Amniotic epithelial cell (primary cell): ENCODE measurements at regions not wholly inside any gene's neighbourhood (a gene's known extent, or its start where the extent isn't known, plus 50 kb on each side); places are given as distances from the start of the nearest gene placed in this dataset.
A peak's percentile ranks its signal among the peaks of the same experiment; 100 is the strongest.
"Not testable (repeated sequence)": the region's sequence is repeated elsewhere in the genome, so short reads cannot be mapped to it uniquely, and the experiment has no call there.

Source experiments
- DNase-seq: peaks from one replicate; pipeline ENCODE4 v3.0.0-alpha.2; 2010; ENCODE audit warnings: low read depth

DNA sequence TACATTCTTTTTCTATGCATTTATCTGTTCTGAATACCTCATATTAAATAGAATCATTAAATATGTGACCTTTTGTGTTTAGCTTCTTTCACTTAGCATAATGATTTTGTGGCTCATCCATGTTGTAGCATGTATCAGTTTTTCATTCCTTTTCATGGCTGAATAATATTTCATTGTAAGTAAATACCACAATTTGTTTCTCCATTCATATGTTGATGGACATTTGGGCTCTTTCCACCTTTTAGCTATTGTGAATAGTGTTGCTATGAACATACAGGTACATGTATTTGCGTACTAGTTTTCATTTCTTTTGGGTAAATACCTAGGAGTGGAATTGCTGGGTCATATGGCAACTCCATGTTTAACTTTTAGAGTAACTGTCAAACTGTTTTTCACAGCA, 85.1 kb downstream of the GNL3L start:
- no peak for DNase-seq

DNA sequence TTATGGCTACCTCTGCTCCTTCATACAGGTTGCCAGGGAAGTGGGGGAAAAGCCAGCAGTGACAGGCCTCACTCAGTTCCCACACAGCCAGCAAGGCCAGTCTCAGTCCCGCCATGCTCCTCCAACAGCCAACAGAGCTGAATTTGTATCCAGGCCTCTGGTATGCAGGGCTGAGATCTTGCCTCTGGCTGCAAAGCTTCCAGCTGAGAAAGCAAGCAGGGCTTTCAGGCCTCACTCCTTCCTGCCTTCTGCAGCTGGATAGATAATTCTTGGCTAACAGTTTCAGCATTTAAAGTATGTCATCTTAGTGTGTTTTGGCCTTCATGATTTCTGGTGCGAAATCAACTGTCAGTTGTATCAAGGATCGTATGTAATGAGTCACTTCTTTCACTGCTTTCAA, 103.6 kb downstream of the GNL3L start:
- peak; percentile 51 for DNase-seq

DNA sequence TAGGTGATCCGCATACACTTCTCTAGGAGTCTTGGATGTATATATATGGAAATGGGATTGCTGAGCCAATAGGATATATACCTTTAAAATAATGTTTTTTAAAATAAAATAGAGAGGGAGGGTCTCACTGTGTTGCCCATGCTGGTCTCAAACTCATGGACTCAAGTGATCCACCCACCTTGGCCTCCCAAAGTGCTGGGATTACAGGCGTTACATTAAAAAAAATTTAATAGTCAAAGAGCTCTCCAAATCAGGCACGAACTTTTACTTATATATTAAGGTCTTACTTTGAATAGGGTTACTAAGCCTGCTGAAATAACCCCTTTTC, 109.0 kb downstream of the GNL3L start:
- no peak for DNase-seq

DNA sequence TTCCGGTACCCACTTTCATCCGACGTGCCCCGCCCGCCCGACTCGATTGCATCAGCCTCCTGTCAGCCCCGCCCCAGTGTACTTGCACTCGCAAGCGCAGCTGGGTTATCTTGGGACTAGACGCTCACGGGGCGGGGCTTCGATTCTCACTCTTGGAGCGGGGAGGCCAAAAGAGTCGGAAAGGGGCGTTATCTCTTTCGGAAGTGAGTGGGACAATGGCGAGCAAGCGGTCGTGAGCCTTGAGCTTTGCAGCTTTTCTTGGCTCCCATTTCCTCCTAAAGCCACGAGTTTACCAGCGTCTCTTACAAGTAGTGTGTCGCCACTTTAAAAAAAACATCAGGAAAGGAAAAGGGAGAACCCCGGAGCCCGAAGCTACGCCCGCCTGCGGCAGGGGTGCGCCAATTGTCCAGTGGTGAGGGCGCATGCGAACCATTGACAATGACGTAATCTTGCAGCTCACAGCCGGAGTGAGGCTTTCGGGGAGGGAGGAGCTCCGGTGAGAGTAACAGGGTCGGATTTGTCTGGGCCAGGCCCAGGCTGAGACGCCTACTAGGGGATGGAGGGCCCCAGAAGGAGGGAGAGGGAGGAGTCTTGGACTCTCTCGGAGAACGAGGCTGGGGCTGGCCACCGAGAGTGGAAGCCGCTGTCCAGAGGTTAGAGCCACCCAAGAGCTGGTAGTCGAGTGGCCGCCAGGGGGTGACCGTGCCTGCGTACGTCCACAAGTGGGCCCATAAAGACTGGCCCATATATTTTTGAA, 109.5 kb downstream of the GNL3L start:
- peak; percentile 96 for DNase-seq

DNA sequence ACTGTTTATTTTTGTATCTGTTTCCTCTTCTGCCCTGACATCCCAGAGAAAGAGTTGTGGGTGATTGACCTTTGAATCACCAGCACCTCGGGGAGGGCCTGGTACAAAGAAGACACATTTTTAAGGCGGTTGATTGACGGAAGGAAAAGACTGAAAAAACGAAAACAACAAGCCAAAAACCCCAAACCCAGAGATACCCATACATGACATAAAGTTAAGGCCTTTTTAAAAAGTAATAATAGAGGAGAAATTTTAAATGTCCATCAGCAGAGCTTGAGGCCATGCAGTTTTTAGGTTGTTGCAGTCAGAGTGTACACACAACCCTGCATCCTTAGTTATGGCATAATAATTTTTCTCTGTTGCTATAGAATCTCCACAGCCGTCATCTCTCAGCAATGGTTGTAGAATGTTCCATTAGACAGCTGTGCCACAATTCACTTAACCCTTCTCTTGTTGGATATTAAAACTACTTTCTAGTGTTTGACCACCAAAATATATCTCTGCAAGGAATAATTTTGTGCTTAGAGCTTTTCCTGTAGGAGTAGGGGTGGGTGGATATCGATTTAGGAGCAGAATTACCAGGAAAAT, 110.2 kb downstream of the GNL3L start:
- peak; percentile 6 for DNase-seq

DNA sequence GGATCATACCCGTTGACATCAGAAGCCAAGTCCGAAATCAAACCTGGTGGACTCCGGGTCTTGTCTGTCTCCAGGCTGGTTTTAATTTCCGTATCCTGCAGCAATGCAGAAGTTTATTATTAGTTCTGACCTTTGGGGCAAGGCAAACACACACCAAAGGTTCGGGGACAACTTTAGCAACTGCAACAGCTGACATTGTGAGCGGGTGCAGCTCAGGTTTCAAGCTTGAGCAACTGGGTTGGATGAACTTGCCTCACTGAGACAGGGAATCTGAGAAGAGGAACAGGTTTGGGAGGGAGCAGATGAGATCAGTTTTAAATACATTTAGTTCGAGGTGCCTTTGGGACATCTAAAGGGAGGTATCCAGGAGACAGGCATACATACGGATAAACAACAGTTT, 110.7 kb downstream of the GNL3L start:
- no peak for DNase-seq

DNA sequence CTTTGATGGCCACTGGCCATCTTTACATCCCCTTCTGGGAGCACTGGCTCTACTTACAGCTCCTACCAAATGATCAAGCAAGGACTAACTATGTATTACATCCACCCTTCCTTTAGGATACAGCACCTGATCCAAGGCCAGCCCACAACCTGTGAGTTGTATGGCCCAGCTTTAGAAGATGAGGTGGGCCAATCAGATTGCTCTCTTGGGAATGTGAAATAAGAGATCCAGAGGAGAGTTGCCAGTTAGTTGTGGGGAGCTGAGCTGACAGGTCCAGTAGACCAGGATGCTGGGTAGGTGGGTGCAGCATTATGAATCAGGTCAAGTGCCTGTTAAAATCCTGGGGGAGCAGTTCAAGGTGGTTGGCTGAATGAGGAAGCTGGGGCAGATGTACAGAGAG, 111.5 kb downstream of the GNL3L start:
- DNase-seq, result no peak

DNA sequence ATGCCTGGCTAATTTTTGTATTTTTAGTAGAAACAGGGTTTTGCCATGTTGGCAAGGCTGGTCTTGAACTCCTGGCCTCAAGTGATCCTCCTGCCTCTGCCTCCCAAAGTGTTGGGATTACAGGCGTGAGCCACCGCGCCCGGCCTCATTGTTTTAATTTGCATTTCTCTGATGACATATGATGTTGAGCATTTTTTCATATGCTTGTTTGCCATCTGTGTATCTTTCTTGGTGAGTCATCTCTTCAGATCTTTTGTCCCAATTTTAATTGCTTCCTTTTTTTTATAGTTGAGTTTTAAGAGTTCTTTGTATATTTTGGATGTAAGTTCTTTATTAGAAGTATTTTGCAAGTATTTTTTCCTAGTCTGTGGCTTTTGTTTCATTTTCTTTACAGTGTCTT, 117.6 kb downstream of the GNL3L start:
- not testable (repeated sequence) for DNase-seq

DNA sequence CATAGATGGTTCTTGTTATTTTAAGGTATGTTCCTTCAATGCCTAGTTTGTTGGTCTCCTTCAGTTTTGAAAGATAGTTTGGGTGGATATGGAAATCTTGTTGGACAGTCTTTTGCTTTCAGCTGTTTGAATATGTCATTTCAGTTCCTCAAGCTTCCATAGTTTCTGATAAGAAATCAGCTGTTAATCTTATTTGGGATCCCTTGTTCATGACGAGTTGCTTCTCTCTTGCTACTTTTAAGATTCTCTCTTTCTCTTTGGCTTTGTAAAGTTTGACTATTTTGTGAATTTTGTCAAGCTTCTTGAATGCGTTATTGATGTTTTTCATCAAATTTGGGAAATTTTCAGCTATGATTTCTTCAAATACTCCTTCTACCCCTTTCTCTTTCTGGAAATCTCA, 129.5 kb downstream of the GNL3L start:
- no peak for DNase-seq

DNA sequence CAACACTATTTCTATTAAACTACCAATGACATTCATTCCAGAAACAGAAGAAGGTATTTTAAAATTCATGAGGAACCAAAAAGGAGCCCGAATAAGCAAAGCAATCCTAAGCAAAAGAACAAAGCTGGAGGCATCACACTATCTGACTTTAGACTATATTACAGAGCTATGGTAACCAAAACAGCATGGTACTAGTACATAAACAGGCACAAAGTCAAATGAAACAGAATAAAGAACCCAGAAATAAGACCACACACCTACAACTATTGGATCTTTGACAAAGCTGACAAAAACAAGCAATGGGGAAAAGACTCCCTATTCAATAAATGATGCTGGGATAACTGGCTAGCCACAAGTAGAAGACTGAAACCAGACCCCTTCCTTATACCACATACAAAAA, 122.3 kb downstream of the ITIH6 start:
- DNase-seq, result no peak

DNA sequence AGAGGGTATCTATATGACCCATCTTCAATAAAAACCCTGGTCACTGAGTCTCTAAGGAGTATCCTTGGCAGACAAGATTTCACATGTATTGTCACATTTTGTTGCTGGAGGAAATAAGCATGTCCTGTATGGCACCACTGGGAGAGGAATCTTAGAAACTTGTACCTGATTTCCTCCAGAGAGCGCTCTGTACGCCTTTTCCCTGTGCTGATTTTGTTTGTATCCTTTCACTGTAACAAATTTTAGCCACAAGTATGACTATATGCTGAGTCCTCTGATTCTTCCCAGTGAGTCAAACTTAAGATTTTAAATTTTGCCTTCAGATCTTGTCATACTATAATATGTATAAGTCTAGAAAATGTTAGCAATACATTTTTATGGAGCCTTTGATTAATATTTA, 102.8 kb downstream of the ITIH6 start:
- no peak for DNase-seq

DNA sequence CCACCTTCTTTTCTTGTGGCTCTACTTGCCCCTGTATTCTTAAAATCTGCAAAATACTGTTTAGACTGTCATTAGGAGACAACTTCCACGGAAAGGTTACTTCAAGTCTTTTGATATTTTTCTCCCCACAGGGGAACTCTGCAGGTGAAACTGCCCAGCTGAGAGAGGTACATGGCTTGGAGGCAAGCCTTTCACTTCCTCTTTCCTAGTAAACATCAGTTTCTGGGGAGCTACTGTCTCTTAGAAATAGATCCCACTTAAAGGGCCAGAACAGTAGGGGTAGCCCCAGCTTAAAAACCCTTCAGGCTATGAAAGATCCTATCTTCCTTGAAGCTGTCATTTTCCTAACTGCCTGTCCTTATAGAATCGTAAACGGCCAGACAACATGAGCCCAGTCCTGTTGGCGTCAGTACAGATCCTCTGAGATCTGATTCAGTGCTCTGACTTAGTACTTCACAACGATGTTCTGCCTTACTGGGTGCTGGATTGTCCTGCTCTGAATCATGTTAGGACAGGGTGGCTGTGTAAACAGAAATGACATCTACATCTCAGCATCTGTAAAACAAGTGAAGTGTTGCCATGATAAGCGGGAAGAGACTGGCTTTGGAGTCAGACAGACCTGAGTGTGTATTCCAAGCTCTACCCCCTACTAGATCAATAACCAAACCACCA, 102.1 kb downstream of the ITIH6 start:
- DNase-seq, result no peak
